H9 (cell line): ENCODE measurements at regions not wholly inside any gene's neighbourhood (a gene's known extent, or its start where the extent isn't known, plus 50 kb on each side); places are given as distances from the start of the nearest gene placed in this dataset.

ENCODE experiments used
- DNase-seq: peaks from one replicate; pipeline ENCODE4 v3.0.0-alpha.2; 2017
- H2AFZ ChIP-seq: one replicate; pipeline ENCODE4 v1.6.1; 2013; ENCODE audit warnings: mild to moderate bottlenecking, low read length, control low read depth, moderate library complexity
- H2AK5ac ChIP-seq: 2 replicates; pipeline ENCODE4 v1.6.1; 2013; ENCODE audit warnings: low read length, control low read depth, mixed read lengths; ENCODE audit not compliant: insufficient read length
- H2BK120ac ChIP-seq: one replicate; pipeline ENCODE4 v1.6.1; 2013; ENCODE audit warnings: low read depth, mild to moderate bottlenecking, low read length, control low read depth, inconsistent platforms; ENCODE audit not compliant: poor library complexity, severe bottlenecking
- H2BK12ac ChIP-seq: 2 replicates; pipeline ENCODE4 v1.6.1; 2013; ENCODE audit warnings: low read length, control low read depth, mixed read lengths, low read depth; ENCODE audit not compliant: insufficient read length
- H2BK15ac ChIP-seq: 2 replicates; pipeline ENCODE4 v1.6.1; 2013; ENCODE audit warnings: low read depth, low read length, control low read depth
- H2BK20ac ChIP-seq: one replicate; pipeline ENCODE4 v1.6.1; 2013; ENCODE audit warnings: low read depth, mild to moderate bottlenecking, low read length, control low read depth, inconsistent platforms; ENCODE audit not compliant: poor library complexity, severe bottlenecking
- H2BK5ac ChIP-seq: 2 replicates; pipeline ENCODE4 v1.6.1; 2013; ENCODE audit warnings: low read length, control low read depth, mixed read lengths; ENCODE audit not compliant: insufficient read length
- H3K14ac ChIP-seq: 2 replicates; pipeline ENCODE4 v1.6.1; 2013; ENCODE audit warnings: low read length, control low read depth; ENCODE audit not compliant: insufficient read depth
- H3K18ac ChIP-seq: 2 replicates; pipeline ENCODE4 v1.6.1; 2013; ENCODE audit warnings: low read depth, mild to moderate bottlenecking, mixed read lengths, low read length, control low read depth; ENCODE audit not compliant: insufficient read length
- H3K23ac ChIP-seq: 2 replicates; pipeline ENCODE4 v1.6.1; 2013; ENCODE audit warnings: low read length, control low read depth, mixed read lengths, low read depth; ENCODE audit not compliant: insufficient read length
- H3K23me2 ChIP-seq: 2 replicates; pipeline ENCODE4 v1.6.1; 2013; ENCODE audit warnings: low read depth, mild to moderate bottlenecking, mixed read lengths, low read length, control low read depth; ENCODE audit not compliant: insufficient read length, poor library complexity, severe bottlenecking
- H3K27ac ChIP-seq: 2 replicates; pipeline ENCODE4 v1.5.1; 2013; ENCODE audit warnings: low read length, control low read depth, mixed read lengths, low read depth; ENCODE audit not compliant: insufficient read length
- H3K27me3 ChIP-seq: 2 replicates; pipeline ENCODE4 v1.6.1; 2013; ENCODE audit warnings: low read length, control low read depth, inconsistent platforms; ENCODE audit not compliant: insufficient read depth
- H3K4ac ChIP-seq: 2 replicates; pipeline ENCODE4 v1.6.1; 2013; ENCODE audit warnings: low read depth, mild to moderate bottlenecking, control low read depth, inconsistent platforms, low read length, moderate library complexity
- H3K4me1 ChIP-seq: 2 replicates; pipeline ENCODE4 v1.6.1; 2013; ENCODE audit warnings: low read length, control low read depth, inconsistent platforms; ENCODE audit not compliant: insufficient read depth
- H3K4me2 ChIP-seq: 2 replicates; pipeline ENCODE4 v1.6.1; 2013; ENCODE audit warnings: low read length, control low read depth, mixed read lengths; ENCODE audit not compliant: insufficient read length, insufficient read depth
- H3K56ac ChIP-seq: 2 replicates; pipeline ENCODE4 v1.6.1; 2013; ENCODE audit warnings: low read depth, mild to moderate bottlenecking, mixed read lengths, low read length, control low read depth; ENCODE audit not compliant: insufficient read length
- H3K79me1 ChIP-seq: 2 replicates; pipeline ENCODE4 v1.6.1; 2013; ENCODE audit warnings: low read depth, mild to moderate bottlenecking, moderate library complexity, low read length, control low read depth, inconsistent platforms; ENCODE audit not compliant: insufficient read depth, poor library complexity, severe bottlenecking
- H3K79me2 ChIP-seq: 2 replicates; pipeline ENCODE4 v1.6.1; 2013; ENCODE audit warnings: low read length, control low read depth, inconsistent platforms; ENCODE audit not compliant: insufficient read depth
- H3K9ac ChIP-seq: 2 replicates; pipeline ENCODE4 v1.6.1; 2013; ENCODE audit warnings: low read length, control low read depth, mixed read lengths; ENCODE audit not compliant: insufficient read length; ENCODE audit errors: extremely low read depth
- H3K9me3 ChIP-seq: one replicate; pipeline ENCODE4 v1.6.1; 2013; ENCODE audit warnings: low read depth, low read length, inconsistent platforms; ENCODE audit not compliant: control insufficient read depth
- H3T11ph ChIP-seq: one replicate; pipeline ENCODE4 v1.6.1; 2013; ENCODE audit warnings: mild to moderate bottlenecking, low read length, control low read depth, inconsistent platforms
- H4K20me1 ChIP-seq: one replicate; pipeline ENCODE4 v1.6.1; 2013; ENCODE audit not compliant: control insufficient read depth, insufficient read length, insufficient read depth
- H4K5ac ChIP-seq: 2 replicates; pipeline ENCODE4 v1.6.1; 2013; ENCODE audit warnings: low read depth, mild to moderate bottlenecking, mixed read lengths, low read length, control low read depth; ENCODE audit not compliant: insufficient read length
- H4K8ac ChIP-seq: replicated peaks from 2 replicates; pipeline ENCODE4 v1.6.1; 2013; ENCODE audit warnings: low read length, control low read depth, mixed read lengths, low read depth; ENCODE audit not compliant: insufficient read length
- H4K91ac ChIP-seq: 2 replicates; pipeline ENCODE4 v1.6.1; 2013; ENCODE audit warnings: low read depth, mild to moderate bottlenecking, moderate library complexity, mixed read lengths, low read length, control low read depth; ENCODE audit not compliant: insufficient read length
- H3K27ac Mint-ChIP-seq, 3 experiments: 2 replicates in 2 of 3; 3 replicates in 1 of 3; pipeline ENCODE4 v1.8.0; 2020 to 2021; ENCODE audit warnings: mixed read lengths in 3 of 3, mild to moderate bottlenecking in 1 of 3, moderate library complexity in 1 of 3
- H3K27me3 Mint-ChIP-seq: 2 replicates; pipeline ENCODE4 v1.8.0; 2021; ENCODE audit warnings: low read depth, mild to moderate bottlenecking, moderate library complexity, mixed read lengths
- H3K36me3 Mint-ChIP-seq, 3 experiments: 2 replicates in 2 of 3; 3 replicates in 1 of 3; pipeline ENCODE4 v1.8.0; 2020 to 2021; ENCODE audit warnings: low read depth in 3 of 3, mixed read lengths in 3 of 3; ENCODE audit not compliant: insufficient read depth in 1 of 3
- H3K4me1 Mint-ChIP-seq, 2 experiments: 2 replicates each; pipeline ENCODE4 v1.8.0; 2020; ENCODE audit warnings: mixed read lengths in 2 of 2
- H3K4me3 Mint-ChIP-seq, 2 experiments: 2 replicates in 1 of 2; 3 replicates in 1 of 2; pipeline ENCODE4 v1.8.0; 2020 to 2021; ENCODE audit warnings: mild to moderate bottlenecking in 2 of 2, mixed read lengths in 2 of 2, moderate library complexity in 1 of 2
- H3K9me3 Mint-ChIP-seq, 2 experiments: 2 replicates in 1 of 2; 3 replicates in 1 of 2; pipeline ENCODE4 v1.8.0; 2020; ENCODE audit warnings: mild to moderate bottlenecking in 2 of 2, mixed read lengths in 2 of 2, moderate library complexity in 1 of 2
- WGBS: extraction: QIAGEN DNeasy Blood & Tissue Kit; methylation state at CpG from one replicate; pipeline ENCODE4 v1.1.7; 2013; ENCODE audit warnings: missing lambda C conversion rate, low lambda C conversion rate, mixed read lengths; ENCODE audit not compliant: insufficient read length; ENCODE audit errors: extremely low coverage; 5-methylcytosine and 5-hydroxymethylcytosine counted together
- TF ChIP-seq, protein P1 (sequence below): fragments of 200-600 bp; sonication (generic); conservative IDR thresholded peaks from 3 replicates; pipeline ENCODE4 v1.8.0; 2021; ENCODE audit warnings: antibody characterized with exemption, mild to moderate bottlenecking

GRCh38 chr4:107561481-107561880 is 158.6 kb downstream of the PAPSS1 start:
- Histone ChIP-seq H2BK120ac (no peak overlapping the region), H3K4me2 (no peak overlapping the region), H4K5ac (no peak overlapping the region), H3K27me3 (no peaks in the 10 kb centered on the region), H2BK15ac (no peak overlapping the region), H3K9me3 (no peaks in the 10 kb centered on the region), H3K9ac (no peak overlapping the region), H3K23me2 (no peaks in the 10 kb centered on the region), H3K23ac (no peak overlapping the region), H2AFZ (no peak overlapping the region), H3K4ac (no peak overlapping the region), H3K79me2 (no peaks in the 10 kb centered on the region), H3K4me1 (peaks cover 5% of the 10 kb centered on the region; the same call in 1 of the 2 replicates), H2BK12ac (no peak overlapping the region), H2BK5ac (no peak overlapping the region), H3T11ph (no peak overlapping the region), H4K91ac (no peak overlapping the region), H2AK5ac (no peak overlapping the region), H3K27ac (no peak overlapping the region), H3K14ac (no peak overlapping the region), H2BK20ac (no peak overlapping the region), H3K79me1 (no peaks in the 10 kb centered on the region), H4K8ac (no peak overlapping the region), H4K20me1 (no peaks in the 10 kb centered on the region), H3K56ac (no peak overlapping the region), H3K18ac (no peak overlapping the region)
- TF ChIP-seq, protein P1, sequence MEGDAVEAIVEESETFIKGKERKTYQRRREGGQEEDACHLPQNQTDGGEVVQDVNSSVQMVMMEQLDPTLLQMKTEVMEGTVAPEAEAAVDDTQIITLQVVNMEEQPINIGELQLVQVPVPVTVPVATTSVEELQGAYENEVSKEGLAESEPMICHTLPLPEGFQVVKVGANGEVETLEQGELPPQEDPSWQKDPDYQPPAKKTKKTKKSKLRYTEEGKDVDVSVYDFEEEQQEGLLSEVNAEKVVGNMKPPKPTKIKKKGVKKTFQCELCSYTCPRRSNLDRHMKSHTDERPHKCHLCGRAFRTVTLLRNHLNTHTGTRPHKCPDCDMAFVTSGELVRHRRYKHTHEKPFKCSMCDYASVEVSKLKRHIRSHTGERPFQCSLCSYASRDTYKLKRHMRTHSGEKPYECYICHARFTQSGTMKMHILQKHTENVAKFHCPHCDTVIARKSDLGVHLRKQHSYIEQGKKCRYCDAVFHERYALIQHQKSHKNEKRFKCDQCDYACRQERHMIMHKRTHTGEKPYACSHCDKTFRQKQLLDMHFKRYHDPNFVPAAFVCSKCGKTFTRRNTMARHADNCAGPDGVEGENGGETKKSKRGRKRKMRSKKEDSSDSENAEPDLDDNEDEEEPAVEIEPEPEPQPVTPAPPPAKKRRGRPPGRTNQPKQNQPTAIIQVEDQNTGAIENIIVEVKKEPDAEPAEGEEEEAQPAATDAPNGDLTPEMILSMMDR, result no peak
- no peak for DNase-seq
- no CpG with 5 or more reads among the region's 4 CpGs for WGBS
- H3K27me3 Mint-ChIP-seq, result no peaks in the 10 kb centered on the region
- H3K36me3 Mint-ChIP-seq, result no peaks in the 10 kb centered on the region
- H3K4me3 Mint-ChIP-seq, result no peak overlapping the region
- H3K27ac Mint-ChIP-seq, result no peak overlapping the region
- H3K9me3 Mint-ChIP-seq, result peaks cover 0 to 2% of the 10 kb centered on the region in 2 experiments; a peak in 1 of 5 replicates
- peaks cover 11 to 12% of the 10 kb centered on the region in 2 experiments for H3K4me1 Mint-ChIP-seq
